ENCODE measurements at regions not wholly inside any gene's neighbourhood (a gene's known extent, or its start where the extent isn't known, plus 50 kb on each side); places are given as distances from the start of the nearest gene placed in this dataset.

GRCh38 chr3:140844072-140844471, 97.6 kb upstream of the SLC25A36 start:
- no peak for TF ChIP-seq CTCF (IDR thresholded peaks at IDR 0.05)
- Histone ChIP-seq H3K4me3 (no peak overlapping the region), H3K36me3 (ENCODE audit: low read depth) (no peaks in the 10 kb centered on the region), H3K4me1 (ENCODE audit: low read depth) (no peaks in the 10 kb centered on the region), H3K9me3 (no peaks in the 10 kb centered on the region)
- intact Hi-C loops (cut with DNase I, micrococcal nuclease) = no loop called here
- DNase-seq = no peak
- no peak for ATAC-seq

GRCh38 chr3:140845882-140846281, 95.8 kb upstream of the SLC25A36 start:
- intact Hi-C loops (cut with DNase I, micrococcal nuclease) = no loop called here
- no peaks in the 10 kb centered on the region for H3K9me3 ChIP-seq
- TF ChIP-seq CTCF (IDR thresholded peaks at IDR 0.05) = no peak
- no peaks in the 10 kb centered on the region for H3K4me1 ChIP-seq (ENCODE audit: low read depth)
- ATAC-seq = no peak
- no peak overlapping the region for H3K4me3 ChIP-seq
- no peak for DNase-seq
- H3K36me3 ChIP-seq (ENCODE audit: low read depth) = no peaks in the 10 kb centered on the region

- H3K9me3 ChIP-seq = no peaks in the 10 kb centered on the region
- TF ChIP-seq CTCF (IDR thresholded peaks at IDR 0.05) = no peak
- no peak for DNase-seq
- no peaks in the 10 kb centered on the region for H3K36me3 ChIP-seq (ENCODE audit: low read depth)
- no peaks in the 10 kb centered on the region for H3K4me1 ChIP-seq (ENCODE audit: low read depth)
- no peak for ATAC-seq
- intact Hi-C loops (cut with DNase I, micrococcal nuclease) = no loop called here
- no peak overlapping the region for H3K4me3 ChIP-seq
Measured at GRCh38 chr3:140848666-140849065, 93.0 kb upstream of the SLC25A36 start.

GRCh38 chr3:140850210-140850955, 91.3 kb upstream of the SLC25A36 start:
- no peak for DNase-seq
- ATAC-seq = no peak
- H3K4me1 ChIP-seq (ENCODE audit: low read depth) = no peaks in the 10 kb centered on the region
- intact Hi-C loops (cut with DNase I, micrococcal nuclease) = no loop called here
- H3K9me3 ChIP-seq = no peaks in the 10 kb centered on the region
- no peak overlapping the region for H3K4me3 ChIP-seq
- no peak for TF ChIP-seq CTCF (IDR thresholded peaks at IDR 0.05)
- H3K36me3 ChIP-seq (ENCODE audit: low read depth) = no peaks in the 10 kb centered on the region

- Histone ChIP-seq H3K36me3 (ENCODE audit: low read depth) (no peaks in the 10 kb centered on the region), H3K4me3 (no peak overlapping the region), H3K9me3 (no peaks in the 10 kb centered on the region), H3K4me1 (ENCODE audit: low read depth) (no peaks in the 10 kb centered on the region)
- TF ChIP-seq CTCF (IDR thresholded peaks at IDR 0.05) = no peak
- intact Hi-C loops (cut with DNase I, micrococcal nuclease) = no loop called here
- ATAC-seq (no peak), DNase-seq (no peak)
Measured at GRCh38 chr3:140854961-140855360, 86.7 kb upstream of the SLC25A36 start.

GRCh38 chr3:140856905-140857304, 84.7 kb upstream of the SLC25A36 start:
- DNase-seq = no peak
- H3K9me3 ChIP-seq = no peaks in the 10 kb centered on the region
- no peak overlapping the region for H3K4me3 ChIP-seq
- TF ChIP-seq CTCF (IDR thresholded peaks at IDR 0.05) = no peak
- H3K4me1 ChIP-seq (ENCODE audit: low read depth) = no peaks in the 10 kb centered on the region
- intact Hi-C loops (cut with DNase I, micrococcal nuclease) = no loop called here
- ATAC-seq = no peak
- H3K36me3 ChIP-seq (ENCODE audit: low read depth) = no peaks in the 10 kb centered on the region
